Dedifferentiated amniotic fluid mesenchymal stem cell (primary cell): ENCODE measurements at regions not wholly inside any gene's neighbourhood (a gene's known extent, or its start where the extent isn't known, plus 50 kb on each side); places are given as distances from the start of the nearest gene placed in this dataset.
"Not testable (repeated sequence)": the region's sequence is repeated elsewhere in the genome, so short reads cannot be mapped to it uniquely, and the experiment has no call there.

Experiments
- DNase-seq: peaks from one replicate; pipeline ENCODE4 v3.0.0-alpha.2; 2016; ENCODE audit errors: extremely low spot score

GRCh38 chr9:713091-713490 is 128.4 kb upstream of the DMRT1 start:
- DNase-seq, result no peak

GRCh38 chr9:714675-715074 is 126.8 kb upstream of the DMRT1 start:
- DNase-seq, result no peak

GRCh38 chr9:715300-715699 is 126.2 kb upstream of the DMRT1 start:
- DNase-seq, result no peak

GRCh38 chr9:715743-716400 is 125.6 kb upstream of the DMRT1 start:
- no peak for DNase-seq

- DNase-seq, result no peak
These were observed 123.8 kb upstream of the DMRT1 start for GRCh38 chr9:717722-718121.

- DNase-seq, result no peak
These were observed 121.1 kb upstream of the DMRT1 start for GRCh38 chr9:720239-720881.

- DNase-seq, result no peak
These were observed 119.0 kb upstream of the DMRT1 start for GRCh38 chr9:722388-722980.

- DNase-seq, result not testable (repeated sequence)
These were observed 117.0 kb upstream of the DMRT1 start for GRCh38 chr9:724461-724860.

GRCh38 chr9:726005-726404 is 115.5 kb upstream of the DMRT1 start:
- DNase-seq, result no peak

GRCh38 chr9:727767-728166 is 113.7 kb upstream of the DMRT1 start:
- DNase-seq, result no peak

GRCh38 chr9:728535-728934 is 113.0 kb upstream of the DMRT1 start:
- DNase-seq, result no peak

GRCh38 chr9:731474-731873 is 110.0 kb upstream of the DMRT1 start:
- DNase-seq, result no peak

GRCh38 chr9:734831-735511 is 106.5 kb upstream of the DMRT1 start:
- peak; percentile 98 for DNase-seq

GRCh38 chr9:737400-738120 is 103.9 kb upstream of the DMRT1 start:
- no peak for DNase-seq

GRCh38 chr9:738209-738915 is 103.1 kb upstream of the DMRT1 start:
- DNase-seq, result peak; percentile 79

GRCh38 chr9:739362-739761 is 102.1 kb upstream of the DMRT1 start:
- no peak for DNase-seq

GRCh38 chr9:740221-740620 is 101.3 kb upstream of the DMRT1 start:
- DNase-seq, result no peak

GRCh38 chr9:742104-742503 is 99.4 kb upstream of the DMRT1 start:
- DNase-seq, result no peak

- DNase-seq, result no peak
These were observed 98.4 kb upstream of the DMRT1 start for GRCh38 chr9:742914-743589.

GRCh38 chr9:744046-744712 is 97.3 kb upstream of the DMRT1 start:
- no peak for DNase-seq
